ENCODE measurements at regions not wholly inside any gene's neighbourhood (a gene's known extent, or its start where the extent isn't known, plus 50 kb on each side); places are given as distances from the start of the nearest gene placed in this dataset.

DNA sequence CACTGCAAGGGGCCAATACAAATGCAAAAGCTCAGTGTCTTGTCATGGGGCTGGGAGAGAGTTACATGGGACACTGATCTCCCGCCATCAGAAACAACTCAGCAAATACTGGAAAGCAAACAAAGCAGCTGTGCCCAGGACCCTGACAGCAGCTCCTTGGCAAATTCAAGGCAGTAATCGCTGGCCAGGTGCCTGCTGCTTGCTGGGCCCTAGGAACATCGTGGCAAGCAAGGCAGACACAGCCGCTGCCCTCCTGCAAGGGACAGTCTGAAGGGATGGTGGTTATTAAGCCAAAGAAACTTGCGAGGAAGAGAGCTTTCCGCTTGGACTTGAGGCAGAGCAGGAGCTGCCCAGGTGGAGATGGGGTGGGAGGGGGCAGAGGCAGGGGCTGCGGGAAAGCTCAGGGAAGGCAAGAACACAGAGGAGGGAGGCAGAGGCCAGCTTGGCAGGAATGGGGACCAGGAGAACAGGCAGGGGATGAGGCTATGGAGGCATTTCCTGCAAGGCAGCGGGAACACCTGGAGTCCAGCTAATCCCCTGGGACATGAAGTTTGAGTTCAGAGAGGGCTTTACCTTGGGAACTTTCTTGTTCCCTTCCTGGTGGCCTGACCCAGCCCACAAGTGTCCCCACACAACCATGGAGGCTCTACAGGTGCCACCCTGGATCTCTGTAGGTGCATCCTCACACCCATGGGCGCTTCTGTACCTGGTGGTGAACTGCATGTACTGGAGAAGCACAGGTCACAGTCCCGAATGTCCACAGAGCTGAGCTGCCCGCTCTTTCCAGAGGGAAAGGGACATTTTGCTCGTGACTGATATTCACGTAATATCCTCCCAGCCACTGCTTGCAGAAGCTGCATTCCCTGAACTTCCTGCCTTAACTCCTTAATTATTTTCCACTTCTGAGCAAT is 78.7 kb upstream of the ATP2B2 start (continued):
- TF ChIP-seq ETS1 (IDR thresholded peaks at IDR 0.05) (no peak), NANOG (IDR thresholded peaks at IDR 0.05; ENCODE audit: borderline replicate concordance) (no peak), JUNB (IDR thresholded peaks at IDR 0.05; ENCODE audit: unreplicated experiment) (no peak), STAT1 (IDR thresholded peaks at IDR 0.05; ENCODE audit: unreplicated experiment) (no peak)

DNA sequence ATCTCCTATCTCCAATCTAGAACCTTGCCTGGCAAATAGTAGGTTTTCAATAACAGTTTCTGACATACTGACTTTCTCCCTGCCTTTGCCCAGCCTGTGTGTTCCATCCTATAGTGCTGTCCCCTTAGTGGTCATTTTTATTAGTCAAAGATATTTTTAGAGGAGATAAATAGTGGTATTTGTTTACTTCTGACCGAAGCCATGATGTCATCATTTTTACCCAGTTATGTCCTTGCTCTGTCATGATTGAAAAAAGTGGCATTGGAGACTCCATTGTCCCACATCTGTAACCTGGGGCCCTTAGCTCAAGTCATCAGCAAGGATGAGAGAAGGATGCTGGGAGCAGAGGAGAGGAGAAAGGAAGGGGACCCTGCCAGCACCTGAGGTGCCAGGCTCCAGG is 80.6 kb upstream of the ATP2B2 start:
- Mint-ChIP-seq H3K4me3 (no peak overlapping the region), H3K27ac (no peak overlapping the region), H3K27me3 (ENCODE audit: insufficient read depth, low read depth, poor library complexity) (peaks cover 6% of the 10 kb centered on the region), H3K4me1 (peaks cover 16% of the 10 kb centered on the region), H3K9me3 (no peaks in the 10 kb centered on the region), H3K36me3 (ENCODE audit: low read depth) (no peaks in the 10 kb centered on the region)
- Histone ChIP-seq H3K27ac (ENCODE audit: low read depth) (no peak overlapping the region), H3K4me3 (no peak overlapping the region), H3K79me2 (replicated peaks; ENCODE audit: insufficient read depth) (no peaks in the 10 kb centered on the region), H3F3A (replicated peaks; ENCODE audit: low read depth) (no peaks in the 10 kb centered on the region), H2AFZ (no peak overlapping the region), H3K9me2 (ENCODE audit: insufficient read depth) (no peaks in the 10 kb centered on the region), H3K36me3 (ENCODE audit: insufficient read depth) (no peaks in the 10 kb centered on the region), H3K4me2 (no peak overlapping the region), H3K4me1 (ENCODE audit: insufficient read depth) (no peaks in the 10 kb centered on the region), H4K20me1 (replicated peaks; ENCODE audit: insufficient read depth) (no peaks in the 10 kb centered on the region), H3K27me3 (ENCODE audit: insufficient read depth) (no peaks in the 10 kb centered on the region)
- ATAC-seq (no peak), DNase-seq (ENCODE audit: low spot score) (no peak)
- TF ChIP-seq ZNF114 (CRISPR knock-in tag; IDR thresholded peaks at IDR 0.05) (no peak), NANOG (IDR thresholded peaks at IDR 0.05; ENCODE audit: borderline replicate concordance) (no peak), REST (IDR thresholded peaks at IDR 0.05; ENCODE audit: unreplicated experiment) (no peak), CTCF (conservative IDR thresholded peaks at IDR 0.05; ENCODE audit: low read depth in 2 of 2) (no peak), EZH2 (IDR thresholded peaks at IDR 0.05; ENCODE audit: low read depth, unreplicated experiment) (no peak), CREB1 (CRISPR knock-in tag; IDR thresholded peaks at IDR 0.05; ENCODE audit: low read depth) (no peak)
- TF ChIP-seq, protein P1, sequence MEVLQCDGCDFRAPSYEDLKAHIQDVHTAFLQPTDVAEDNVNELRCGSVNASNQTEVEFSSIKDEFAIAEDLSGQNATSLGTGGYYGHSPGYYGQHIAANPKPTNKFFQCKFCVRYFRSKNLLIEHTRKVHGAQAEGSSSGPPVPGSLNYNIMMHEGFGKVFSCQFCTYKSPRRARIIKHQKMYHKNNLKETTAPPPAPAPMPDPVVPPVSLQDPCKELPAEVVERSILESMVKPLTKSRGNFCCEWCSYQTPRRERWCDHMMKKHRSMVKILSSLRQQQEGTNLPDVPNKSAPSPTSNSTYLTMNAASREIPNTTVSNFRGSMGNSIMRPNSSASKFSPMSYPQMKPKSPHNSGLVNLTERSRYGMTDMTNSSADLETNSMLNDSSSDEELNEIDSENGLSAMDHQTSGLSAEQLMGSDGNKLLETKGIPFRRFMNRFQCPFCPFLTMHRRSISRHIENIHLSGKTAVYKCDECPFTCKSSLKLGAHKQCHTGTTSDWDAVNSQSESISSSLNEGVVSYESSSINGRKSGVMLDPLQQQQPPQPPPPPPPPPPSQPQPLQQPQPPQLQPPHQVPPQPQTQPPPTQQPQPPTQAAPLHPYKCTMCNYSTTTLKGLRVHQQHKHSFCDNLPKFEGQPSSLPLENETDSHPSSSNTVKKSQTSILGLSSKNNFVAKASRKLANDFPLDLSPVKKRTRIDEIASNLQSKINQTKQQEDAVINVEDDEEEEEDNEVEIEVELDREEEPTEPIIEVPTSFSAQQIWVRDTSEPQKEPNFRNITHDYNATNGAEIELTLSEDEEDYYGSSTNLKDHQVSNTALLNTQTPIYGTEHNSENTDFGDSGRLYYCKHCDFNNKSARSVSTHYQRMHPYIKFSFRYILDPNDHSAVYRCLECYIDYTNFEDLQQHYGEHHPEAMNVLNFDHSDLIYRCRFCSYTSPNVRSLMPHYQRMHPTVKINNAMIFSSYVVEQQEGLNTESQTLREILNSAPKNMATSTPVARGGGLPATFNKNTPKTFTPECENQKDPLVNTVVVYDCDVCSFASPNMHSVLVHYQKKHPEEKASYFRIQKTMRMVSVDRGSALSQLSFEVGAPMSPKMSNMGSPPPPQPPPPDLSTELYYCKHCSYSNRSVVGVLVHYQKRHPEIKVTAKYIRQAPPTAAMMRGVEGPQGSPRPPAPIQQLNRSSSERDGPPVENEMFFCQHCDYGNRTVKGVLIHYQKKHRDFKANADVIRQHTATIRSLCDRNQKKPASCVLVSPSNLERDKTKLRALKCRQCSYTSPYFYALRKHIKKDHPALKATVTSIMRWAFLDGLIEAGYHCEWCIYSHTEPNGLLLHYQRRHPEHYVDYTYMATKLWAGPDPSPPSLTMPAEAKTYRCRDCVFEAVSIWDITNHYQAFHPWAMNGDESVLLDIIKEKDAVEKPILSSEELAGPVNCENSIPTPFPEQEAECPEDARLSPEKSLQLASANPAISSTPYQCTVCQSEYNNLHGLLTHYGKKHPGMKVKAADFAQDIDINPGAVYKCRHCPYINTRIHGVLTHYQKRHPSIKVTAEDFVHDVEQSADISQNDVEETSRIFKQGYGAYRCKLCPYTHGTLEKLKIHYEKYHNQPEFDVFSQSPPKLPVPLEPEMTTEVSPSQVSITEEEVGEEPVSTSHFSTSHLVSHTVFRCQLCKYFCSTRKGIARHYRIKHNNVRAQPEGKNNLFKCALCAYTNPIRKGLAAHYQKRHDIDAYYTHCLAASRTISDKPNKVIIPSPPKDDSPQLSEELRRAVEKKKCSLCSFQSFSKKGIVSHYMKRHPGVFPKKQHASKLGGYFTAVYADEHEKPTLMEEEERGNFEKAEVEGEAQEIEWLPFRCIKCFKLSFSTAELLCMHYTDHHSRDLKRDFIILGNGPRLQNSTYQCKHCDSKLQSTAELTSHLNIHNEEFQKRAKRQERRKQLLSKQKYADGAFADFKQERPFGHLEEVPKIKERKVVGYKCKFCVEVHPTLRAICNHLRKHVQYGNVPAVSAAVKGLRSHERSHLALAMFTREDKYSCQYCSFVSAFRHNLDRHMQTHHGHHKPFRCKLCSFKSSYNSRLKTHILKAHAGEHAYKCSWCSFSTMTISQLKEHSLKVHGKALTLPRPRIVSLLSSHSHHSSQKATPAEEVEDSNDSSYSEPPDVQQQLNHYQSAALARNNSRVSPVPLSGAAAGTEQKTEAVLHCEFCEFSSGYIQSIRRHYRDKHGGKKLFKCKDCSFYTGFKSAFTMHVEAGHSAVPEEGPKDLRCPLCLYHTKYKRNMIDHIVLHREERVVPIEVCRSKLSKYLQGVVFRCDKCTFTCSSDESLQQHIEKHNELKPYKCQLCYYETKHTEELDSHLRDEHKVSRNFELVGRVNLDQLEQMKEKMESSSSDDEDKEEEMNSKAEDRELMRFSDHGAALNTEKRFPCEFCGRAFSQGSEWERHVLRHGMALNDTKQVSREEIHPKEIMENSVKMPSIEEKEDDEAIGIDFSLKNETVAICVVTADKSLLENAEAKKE (CRISPR knock-in tag; IDR thresholded peaks at IDR 0.05), result no peak
